ENCODE measurements at regions not wholly inside any gene's neighbourhood (a gene's known extent, or its start where the extent isn't known, plus 50 kb on each side); places are given as distances from the start of the nearest gene placed in this dataset.

DNA sequence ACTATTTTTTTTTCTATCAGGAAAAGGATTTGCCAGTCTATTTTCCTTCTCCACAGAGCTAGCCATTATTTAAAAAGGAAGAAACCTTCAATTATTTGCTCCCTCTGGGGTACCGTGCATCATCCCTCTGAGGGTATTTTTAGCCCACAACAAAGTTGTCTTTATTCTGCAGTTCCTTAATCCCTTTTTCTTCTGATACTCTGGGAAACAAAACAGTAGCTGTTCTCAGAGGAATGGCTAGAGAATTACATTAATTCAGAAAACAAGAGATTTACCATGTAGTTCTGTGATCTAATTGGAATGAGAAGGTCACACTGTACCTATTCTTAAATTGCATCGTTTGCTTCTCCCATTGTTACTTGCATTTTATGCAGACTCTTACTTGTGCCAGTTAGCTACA, 1056.7 kb downstream of the STIM2 start:
- H3K4me2 ChIP-seq, result no peak overlapping the region
- no peaks in the 10 kb centered on the region for H3K36me3 ChIP-seq (replicated peaks in 1 of 2; ENCODE audit: control insufficient read depth in 1 of 2, insufficient read depth in 2 of 2, low read length in 1 of 2)
- no peaks in the 10 kb centered on the region for H4K20me1 ChIP-seq (ENCODE audit: insufficient read depth)
- H3F3A ChIP-seq (replicated peaks; ENCODE audit: insufficient read depth), result no peaks in the 10 kb centered on the region
- H3K79me2 ChIP-seq (ENCODE audit: insufficient read depth), result no peaks in the 10 kb centered on the region
- no peak overlapping the region for H3K9ac ChIP-seq
- no peak for TF ChIP-seq SIN3A (IDR thresholded peaks at IDR 0.05; ENCODE audit: borderline replicate concordance, low read depth, low read length)
- TF ChIP-seq, protein P1, sequence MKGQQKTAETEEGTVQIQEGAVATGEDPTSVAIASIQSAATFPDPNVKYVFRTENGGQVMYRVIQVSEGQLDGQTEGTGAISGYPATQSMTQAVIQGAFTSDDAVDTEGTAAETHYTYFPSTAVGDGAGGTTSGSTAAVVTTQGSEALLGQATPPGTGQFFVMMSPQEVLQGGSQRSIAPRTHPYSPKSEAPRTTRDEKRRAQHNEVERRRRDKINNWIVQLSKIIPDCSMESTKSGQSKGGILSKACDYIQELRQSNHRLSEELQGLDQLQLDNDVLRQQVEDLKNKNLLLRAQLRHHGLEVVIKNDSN (IDR thresholded peaks at IDR 0.05; ENCODE audit: borderline replicate concordance, low read depth), result no peak
- TF ChIP-seq MAX (IDR thresholded peaks at IDR 0.05; ENCODE audit: low read depth), result no peak
- no peak for TF ChIP-seq TAF1 (IDR thresholded peaks at IDR 0.05; ENCODE audit: borderline replicate concordance, low read depth, low read length)
- TF ChIP-seq MEF2A (IDR thresholded peaks at IDR 0.05; ENCODE audit: borderline replicate concordance, low read depth), result no peak
- no peak for TF ChIP-seq GABPA (IDR thresholded peaks at IDR 0.05; ENCODE audit: low read depth)
- ChIA-PET POLR2A (no interaction called here), CTCF (interaction anchor here (1.0 kb wide), 1 partner anchor 9 kb away, joined by 4 read pairs; no protein-coding TSS in a partner anchor)
- no peaks in the 10 kb centered on the region for H3K9me2 ChIP-seq
- no peak overlapping the region for H3K27ac ChIP-seq (ENCODE audit: low read depth in 2 of 2, low read length in 1 of 2)
- no peaks in the 10 kb centered on the region for H3K27me3 ChIP-seq (ENCODE audit: insufficient read depth)
- no peak overlapping the region for H3K4me3 ChIP-seq (ENCODE audit: low read depth in 2 of 2, low read length in 1 of 2)
- H2AFZ ChIP-seq (ENCODE audit: low read depth), result no peak overlapping the region
- no peak for DNase-seq
- no peaks in the 10 kb centered on the region for H3K4me1 ChIP-seq (ENCODE audit: control insufficient read depth in 1 of 2, insufficient read depth in 2 of 2, low read depth in 1 of 2, low read length in 1 of 2)
- H3K9me3 ChIP-seq, result no peaks in the 10 kb centered on the region
- 0% methylated on average over 2 of the region's 2 CpGs for WGBS (ENCODE audit: low lambda C conversion rate)

GRCh38 chr4:27921231-27921630, 1060.6 kb downstream of the STIM2 start:
- CTCF ChIA-PET, result no interaction called here
- DNase-seq, result no peak
- no peak overlapping the region for H3K4me2 ChIP-seq

More at GRCh38 chr4:27921231-27921630, 1060.6 kb downstream of the STIM2 start:
- no peaks in the 10 kb centered on the region for H4K20me1 ChIP-seq (ENCODE audit: insufficient read depth)
- no peaks in the 10 kb centered on the region for H3K27me3 ChIP-seq (ENCODE audit: insufficient read depth)
- no peaks in the 10 kb centered on the region for H3K36me3 ChIP-seq (replicated peaks in 1 of 2; ENCODE audit: control insufficient read depth in 1 of 2, insufficient read depth in 2 of 2, low read length in 1 of 2)
- no peaks in the 10 kb centered on the region for H3K9me3 ChIP-seq
- no peaks in the 10 kb centered on the region for H3K79me2 ChIP-seq (ENCODE audit: insufficient read depth)
- H3K27ac ChIP-seq (ENCODE audit: low read depth in 2 of 2, low read length in 1 of 2), result no peak overlapping the region
- H3F3A ChIP-seq (replicated peaks; ENCODE audit: insufficient read depth), result no peaks in the 10 kb centered on the region
- H2AFZ ChIP-seq (ENCODE audit: low read depth), result no peak overlapping the region
- no peak overlapping the region for H3K4me3 ChIP-seq (ENCODE audit: low read depth in 2 of 2, low read length in 1 of 2)
- no peak overlapping the region for H3K9ac ChIP-seq
- H3K9me2 ChIP-seq, result no peaks in the 10 kb centered on the region
- no peaks in the 10 kb centered on the region for H3K4me1 ChIP-seq (ENCODE audit: control insufficient read depth in 1 of 2, insufficient read depth in 2 of 2, low read depth in 1 of 2, low read length in 1 of 2)
- TF ChIP-seq RFX5 (IDR thresholded peaks at IDR 0.05; ENCODE audit: low read length) (no peak), MAX (IDR thresholded peaks at IDR 0.05; ENCODE audit: low read depth) (no peak), USF2 (IDR thresholded peaks at IDR 0.05; ENCODE audit: borderline replicate concordance, low read depth, low read length) (no peak), NFIC (IDR thresholded peaks at IDR 0.05; ENCODE audit: borderline replicate concordance) (peak; percentile 51)
- TF ChIP-seq, protein P2, sequence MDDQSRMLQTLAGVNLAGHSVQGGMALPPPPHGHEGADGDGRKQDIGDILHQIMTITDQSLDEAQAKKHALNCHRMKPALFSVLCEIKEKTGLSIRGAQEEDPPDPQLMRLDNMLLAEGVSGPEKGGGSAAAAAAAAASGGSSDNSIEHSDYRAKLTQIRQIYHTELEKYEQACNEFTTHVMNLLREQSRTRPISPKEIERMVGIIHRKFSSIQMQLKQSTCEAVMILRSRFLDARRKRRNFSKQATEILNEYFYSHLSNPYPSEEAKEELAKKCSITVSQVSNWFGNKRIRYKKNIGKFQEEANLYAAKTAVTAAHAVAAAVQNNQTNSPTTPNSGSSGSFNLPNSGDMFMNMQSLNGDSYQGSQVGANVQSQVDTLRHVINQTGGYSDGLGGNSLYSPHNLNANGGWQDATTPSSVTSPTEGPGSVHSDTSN (IDR thresholded peaks at IDR 0.05), result no peak
- POLR2A ChIA-PET, result no interaction called here
- WGBS (ENCODE audit: low lambda C conversion rate), result 0% methylated on average over 4 of the region's 4 CpGs

All from SK-N-SH (cell line).